SK-N-MC (cell line): ENCODE measurements at regions not wholly inside any gene's neighbourhood (a gene's known extent, or its start where the extent isn't known, plus 50 kb on each side); places are given as distances from the start of the nearest gene placed in this dataset.

Experiments used
- EZH2 ChIP-seq: fragments of 200-600 bp; sonication (generic); IDR thresholded peaks from one replicate; pipeline ENCODE4 v1.6.1; 2017; ENCODE audit warnings: antibody characterized with exemption
- POLR2AphosphoS5 ChIP-seq: IDR thresholded peaks from 2 replicates; pipeline ENCODE4 v1.6.1; 2012; ENCODE audit warnings: mild to moderate bottlenecking, low read depth, low read length, borderline replicate concordance

GRCh38 chr1:201656311-201657032, 117.5 kb downstream of the NAV1 start:
- TF ChIP-seq EZH2: no peak
- no peak for TF ChIP-seq POLR2AphosphoS5
